ENCODE measurements at regions not wholly inside any gene's neighbourhood (a gene's known extent, or its start where the extent isn't known, plus 50 kb on each side); places are given as distances from the start of the nearest gene placed in this dataset.

GRCh38 chr14:34065690-34066391 is 115.0 kb upstream of the EGLN3 start:
- DNase-seq, result no peak
- Mint-ChIP-seq H3K36me3 (peaks cover 4% of the 10 kb centered on the region), H3K27me3 (peaks cover 60% of the 10 kb centered on the region), H3K27ac (no peak overlapping the region), H3K4me3 (no peak overlapping the region), H3K4me1 (peaks cover 4% of the 10 kb centered on the region), H3K9me3 (no peaks in the 10 kb centered on the region)
- CTCF ChIA-PET, result no interaction called here

DNA sequence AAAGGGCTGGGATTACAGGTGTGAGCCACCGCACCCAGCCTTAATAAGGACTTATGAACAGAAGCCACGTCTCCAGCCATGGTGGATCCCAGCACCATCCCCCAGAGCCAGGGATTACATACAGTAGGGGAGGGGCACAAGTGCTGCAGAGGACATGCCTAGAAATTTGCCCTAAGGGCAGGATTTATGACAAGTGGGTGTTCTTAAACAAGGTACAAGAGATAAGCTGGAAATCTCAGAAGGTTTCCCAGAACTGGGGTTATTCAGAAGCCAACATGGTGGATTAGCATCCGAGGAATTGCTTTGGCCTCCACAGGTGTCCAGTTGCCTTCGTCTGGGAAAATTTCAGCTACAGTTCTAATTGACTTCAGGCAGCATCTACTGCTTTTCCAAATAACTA is 114.4 kb upstream of the EGLN3 start:
- DNase-seq, result no peak
- H3K9me3 Mint-ChIP-seq, result no peaks in the 10 kb centered on the region
- H3K27me3 Mint-ChIP-seq, result peaks cover 62% of the 10 kb centered on the region
- peaks cover 5% of the 10 kb centered on the region for H3K36me3 Mint-ChIP-seq
- peaks cover 9% of the 10 kb centered on the region for H3K4me1 Mint-ChIP-seq
- H3K27ac Mint-ChIP-seq, result no peak overlapping the region
- CTCF ChIA-PET, result no interaction called here
- no peak overlapping the region for H3K4me3 Mint-ChIP-seq

GRCh38 chr14:34064349-34064748 is 113.5 kb upstream of the EGLN3 start:
- H3K27ac Mint-ChIP-seq, result no peak overlapping the region
- H3K36me3 Mint-ChIP-seq, result peaks cover 5% of the 10 kb centered on the region
- H3K4me3 Mint-ChIP-seq, result no peak overlapping the region
- CTCF ChIA-PET, result no interaction called here
- no peak for DNase-seq
- peaks cover 65% of the 10 kb centered on the region for H3K27me3 Mint-ChIP-seq
- no peaks in the 10 kb centered on the region for H3K9me3 Mint-ChIP-seq
- H3K4me1 Mint-ChIP-seq, result peaks cover 15% of the 10 kb centered on the region

GRCh38 chr14:34063470-34064164 is 112.7 kb upstream of the EGLN3 start:
- Mint-ChIP-seq H3K36me3 (peaks cover 5% of the 10 kb centered on the region), H3K27ac (no peak overlapping the region), H3K9me3 (no peaks in the 10 kb centered on the region), H3K4me3 (no peak overlapping the region), H3K27me3 (peaks cover 70% of the 10 kb centered on the region), H3K4me1 (peaks cover 18% of the 10 kb centered on the region)
- no peak for DNase-seq
- CTCF ChIA-PET, result no interaction called here

DNA sequence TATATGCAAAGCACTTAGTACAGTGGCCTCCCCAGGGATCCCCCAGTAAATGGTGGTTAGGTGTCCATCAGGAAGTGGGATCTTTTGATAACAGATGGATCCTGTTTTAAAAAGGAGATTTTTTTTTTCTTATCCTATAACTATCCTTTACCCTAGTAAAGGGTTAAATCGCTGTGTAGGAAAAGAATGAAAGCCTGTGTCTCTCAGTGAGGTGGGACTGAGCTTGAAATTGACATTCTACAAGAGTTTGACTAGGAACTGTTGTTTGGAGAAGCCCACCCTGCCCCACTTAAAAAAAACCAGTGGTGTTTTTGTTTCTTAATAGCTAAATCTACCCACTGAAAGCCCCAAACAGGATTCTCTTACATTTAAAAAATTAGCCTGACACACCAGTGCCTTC is 112.2 kb upstream of the EGLN3 start:
- H3K4me1 Mint-ChIP-seq, result peaks cover 18% of the 10 kb centered on the region
- peaks cover 65% of the 10 kb centered on the region for H3K27me3 Mint-ChIP-seq
- CTCF ChIA-PET, result no interaction called here
- peaks cover 5% of the 10 kb centered on the region for H3K36me3 Mint-ChIP-seq
- no peak overlapping the region for H3K27ac Mint-ChIP-seq
- H3K4me3 Mint-ChIP-seq, result no peak overlapping the region
- no peak for DNase-seq
- H3K9me3 Mint-ChIP-seq, result no peaks in the 10 kb centered on the region

DNA sequence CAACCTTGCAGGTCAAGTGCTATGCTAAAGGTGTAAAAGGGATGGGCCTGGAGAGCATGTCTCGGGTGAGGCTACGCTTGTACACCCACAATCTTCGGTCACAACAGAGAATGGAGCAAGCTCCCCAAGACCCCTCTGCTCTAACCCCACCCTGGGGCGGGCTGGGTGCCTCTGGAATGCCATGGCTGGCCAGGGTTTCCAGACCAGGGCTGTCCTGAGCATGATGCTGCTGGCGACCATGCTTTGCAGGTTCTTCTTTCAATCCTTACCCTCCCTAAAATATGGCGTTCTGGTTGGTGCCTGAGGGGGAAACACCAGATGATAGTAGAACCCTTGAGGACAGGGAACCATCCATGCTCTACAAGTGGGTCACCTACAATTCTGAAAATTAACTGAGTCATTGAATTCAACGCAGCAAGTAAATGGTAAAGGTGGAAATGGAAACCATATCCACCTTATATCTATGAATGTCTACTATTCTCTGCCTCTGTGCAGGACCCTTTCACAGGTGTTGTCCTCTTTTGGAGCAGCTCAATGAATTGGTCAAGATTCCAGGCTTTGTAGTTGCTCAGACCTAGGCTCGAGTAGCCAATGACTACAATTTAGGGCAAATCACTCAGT is 111.6 kb upstream of the EGLN3 start:
- Mint-ChIP-seq H3K27ac (no peak overlapping the region), H3K27me3 (peaks cover 67% of the 10 kb centered on the region), H3K9me3 (no peaks in the 10 kb centered on the region), H3K4me3 (no peak overlapping the region), H3K36me3 (peaks cover 5% of the 10 kb centered on the region), H3K4me1 (peaks cover 19% of the 10 kb centered on the region)
- no peak for DNase-seq
- CTCF ChIA-PET, result no interaction called here

DNA sequence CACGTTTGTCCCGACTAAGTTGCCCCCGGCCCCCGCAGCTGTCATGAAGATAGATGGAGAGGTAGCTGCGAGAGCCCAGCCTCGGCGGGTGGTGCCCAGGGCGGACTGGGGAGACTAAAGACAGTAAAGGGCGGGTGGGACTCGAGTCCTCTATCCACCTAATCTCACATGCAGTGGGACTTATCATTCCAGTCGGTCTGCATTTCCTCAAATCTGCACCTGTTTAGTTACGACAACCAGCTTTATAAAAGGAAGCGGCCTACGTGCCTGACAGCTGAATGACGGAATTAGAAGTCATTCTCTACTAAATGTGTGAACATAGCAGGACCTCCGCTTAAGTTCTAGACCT is 109.8 kb upstream of the EGLN3 start:
- no peak for DNase-seq
- Mint-ChIP-seq H3K4me3 (peak overlapping the region; percentile 78), H3K9me3 (no peaks in the 10 kb centered on the region), H3K27ac (peak overlapping the region; percentile 88), H3K4me1 (peaks cover 32% of the 10 kb centered on the region), H3K36me3 (peaks cover 13% of the 10 kb centered on the region), H3K27me3 (peaks cover 68% of the 10 kb centered on the region)
- CTCF ChIA-PET, result interaction anchor here (1.1 to 1.8 kb wide), 5 partner anchors 14 to 213 kb away, joined by 3 to 5 read pairs (median 3); no protein-coding TSS in a partner anchor

DNA sequence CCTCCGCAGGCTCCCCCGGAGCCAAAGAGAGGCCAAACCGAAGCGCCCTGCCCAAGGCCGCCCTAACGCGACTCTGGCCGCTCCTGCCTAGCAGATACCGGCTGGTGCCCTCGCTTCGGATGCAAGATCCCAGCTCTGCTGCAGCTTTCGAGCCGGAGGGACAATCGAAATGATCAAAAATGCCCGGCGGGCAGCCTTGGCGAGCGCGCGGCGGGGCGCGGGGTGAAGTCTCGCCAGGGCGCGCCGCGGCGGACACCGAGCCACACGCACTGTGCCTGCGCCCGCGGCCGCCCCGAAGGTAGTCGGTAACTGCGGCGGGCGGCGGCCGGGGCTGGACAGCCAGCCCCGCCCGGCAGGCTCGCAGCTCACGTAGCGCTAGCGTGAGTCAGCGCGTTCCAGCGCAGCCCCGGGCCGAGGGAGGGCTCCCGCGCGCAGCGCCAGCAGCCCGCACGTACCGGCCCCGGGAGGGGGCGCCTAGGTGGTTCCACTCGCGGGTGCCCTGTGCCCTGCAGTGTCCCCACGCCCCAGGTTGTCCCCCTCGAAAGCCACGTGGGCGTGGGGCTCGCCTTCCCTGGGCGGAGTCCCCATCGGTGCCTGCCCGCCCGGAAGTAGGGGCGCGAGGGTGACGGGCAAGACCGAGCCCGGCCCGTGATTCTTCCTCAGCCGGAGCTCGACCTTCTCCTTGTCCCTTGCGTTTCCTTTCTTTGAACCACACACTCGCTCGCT is 109.2 kb upstream of the EGLN3 start:
- H3K27ac Mint-ChIP-seq, result peak overlapping the region; percentile 88
- CTCF ChIA-PET, result interaction anchor here (1.1 to 1.8 kb wide), 4 partner anchors 14 to 212 kb away, joined by 3 to 5 read pairs (median 4); no protein-coding TSS in a partner anchor
- H3K9me3 Mint-ChIP-seq, result no peaks in the 10 kb centered on the region
- peaks cover 65% of the 10 kb centered on the region for H3K27me3 Mint-ChIP-seq
- peak overlapping the region; percentile 78 for H3K4me3 Mint-ChIP-seq
- H3K36me3 Mint-ChIP-seq, result peaks cover 14% of the 10 kb centered on the region
- H3K4me1 Mint-ChIP-seq, result peaks cover 37% of the 10 kb centered on the region
- DNase-seq, result peak; percentile 75

- Mint-ChIP-seq H3K9me3 (no peaks in the 10 kb centered on the region), H3K4me1 (peaks cover 43% of the 10 kb centered on the region), H3K36me3 (peaks cover 15% of the 10 kb centered on the region), H3K4me3 (peak overlapping the region; percentile 67), H3K27me3 (peaks cover 67% of the 10 kb centered on the region), H3K27ac (peak overlapping the region; percentile 67)
- no peak for DNase-seq
- CTCF ChIA-PET, result interaction anchor here (1.3 to 1.8 kb wide), 3 partner anchors 13 to 170 kb away, joined by 3 to 5 read pairs (median 5); no protein-coding TSS in a partner anchor
Observed at GRCh38 chr14:34059037-34059924, 108.4 kb upstream of the EGLN3 start.

- H3K9me3 Mint-ChIP-seq, result no peaks in the 10 kb centered on the region
- peaks cover 21% of the 10 kb centered on the region for H3K36me3 Mint-ChIP-seq
- H3K27ac Mint-ChIP-seq, result no peak overlapping the region
- DNase-seq, result no peak
- peaks cover 50% of the 10 kb centered on the region for H3K4me1 Mint-ChIP-seq
- H3K27me3 Mint-ChIP-seq, result peaks cover 68% of the 10 kb centered on the region
- H3K4me3 Mint-ChIP-seq, result no peak overlapping the region
- CTCF ChIA-PET, result no interaction called here
Observed at GRCh38 chr14:34058510-34058909, 107.6 kb upstream of the EGLN3 start.

DNA sequence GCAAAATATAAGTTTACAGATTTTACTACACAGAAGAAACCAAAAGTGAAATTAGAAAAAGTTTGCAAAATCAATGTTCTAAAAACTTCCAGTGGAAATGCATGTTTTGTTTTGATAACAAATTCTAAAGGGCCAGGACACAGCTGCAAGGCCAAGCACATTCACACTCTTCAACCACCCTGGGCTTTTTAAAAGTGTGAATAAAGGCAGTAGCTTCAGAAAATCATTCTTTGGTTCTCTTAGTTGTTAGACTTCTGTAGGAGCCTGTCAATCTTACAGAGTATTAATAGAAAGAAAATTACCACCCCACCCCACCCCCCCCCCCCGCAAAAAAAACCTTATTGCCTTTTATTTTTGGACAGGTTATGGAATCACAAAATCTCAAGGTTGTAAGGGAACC is 105.2 kb upstream of the EGLN3 start:
- CTCF ChIA-PET, result no interaction called here
- H3K4me1 Mint-ChIP-seq, result peaks cover 72% of the 10 kb centered on the region

DNA sequence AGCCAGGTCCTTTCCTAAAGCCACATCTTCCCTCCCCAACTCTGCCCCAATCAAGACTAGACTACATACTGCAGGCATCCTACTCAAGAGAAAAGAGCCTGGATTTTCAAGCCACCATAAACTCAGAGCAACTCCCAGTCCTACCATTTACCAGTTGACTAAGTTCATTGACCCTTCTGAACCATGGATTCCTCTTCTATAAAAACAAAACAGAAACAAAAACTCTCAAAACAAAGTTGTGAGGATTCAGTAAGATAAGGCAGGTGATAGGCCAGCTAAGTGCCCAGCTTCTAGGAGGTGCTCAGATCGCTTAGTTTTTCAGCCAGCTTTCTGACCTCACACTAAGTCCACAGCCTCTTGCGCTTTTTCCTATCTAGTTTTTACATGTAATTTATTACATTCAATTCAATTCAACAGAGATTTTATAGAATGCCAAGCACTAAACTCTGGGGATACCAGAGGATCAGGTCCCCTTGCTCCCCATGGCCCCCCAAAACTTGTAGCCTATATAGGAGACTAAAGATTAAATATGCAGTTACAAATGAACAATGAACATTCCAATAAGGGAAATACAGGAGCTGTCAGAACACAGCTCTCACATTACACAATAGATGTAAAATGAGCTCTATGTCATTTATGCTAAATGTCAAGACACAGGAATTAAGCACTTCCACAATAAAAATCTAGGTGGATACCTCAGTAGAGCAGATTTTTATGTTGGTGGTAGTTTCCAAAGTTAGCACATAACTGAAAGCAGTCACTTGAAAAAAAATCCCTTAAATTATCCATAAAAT is 104.5 kb upstream of the EGLN3 start:
- Mint-ChIP-seq H3K4me3 (no peak overlapping the region), H3K36me3 (peaks cover 35% of the 10 kb centered on the region), H3K27ac (peak overlapping the region; percentile 73), H3K27me3 (peaks cover 47% of the 10 kb centered on the region), H3K4me1 (peaks cover 72% of the 10 kb centered on the region), H3K9me3 (peaks cover 7% of the 10 kb centered on the region)
- CTCF ChIA-PET, result interaction anchor here (1.0 kb wide), 1 partner anchor 11 kb away, joined by 4 read pairs; no protein-coding TSS in a partner anchor
- no peak for DNase-seq

More for the DNA sequence above, 105.2 kb upstream of the EGLN3 start:
- no peak for DNase-seq
- H3K36me3 Mint-ChIP-seq, result peaks cover 32% of the 10 kb centered on the region
- peaks cover 52% of the 10 kb centered on the region for H3K27me3 Mint-ChIP-seq
- no peak overlapping the region for H3K27ac Mint-ChIP-seq
- H3K9me3 Mint-ChIP-seq, result peaks cover 2% of the 10 kb centered on the region
- no peak overlapping the region for H3K4me3 Mint-ChIP-seq

- no peak for DNase-seq
- Mint-ChIP-seq H3K4me3 (no peak overlapping the region), H3K27me3 (peaks cover 47% of the 10 kb centered on the region), H3K27ac (no peak overlapping the region), H3K9me3 (peaks cover 9% of the 10 kb centered on the region), H3K4me1 (peaks cover 76% of the 10 kb centered on the region), H3K36me3 (peaks cover 41% of the 10 kb centered on the region)
- CTCF ChIA-PET, result interaction anchor here (1.4 kb wide), 1 partner anchor 11 kb away, joined by 3 read pairs; no protein-coding TSS in a partner anchor
Observed at GRCh38 chr14:34053666-34054065, 102.8 kb upstream of the EGLN3 start.

Data from activated naive CD4-positive, alpha-beta T cell treated with anti-CD3 and anti-CD28 coated beads, Interleukin-2, amount 10 ng/mL, durations not matched to agents 7 days and 5 days (primary cell).